GM12891 (cell line): ENCODE measurements at regions not wholly inside any gene's neighbourhood (a gene's known extent, or its start where the extent isn't known, plus 50 kb on each side); places are given as distances from the start of the nearest gene placed in this dataset.

Experiments used
- PAX5 ChIP-seq: IDR thresholded peaks from 2 replicates; pipeline ENCODE4 v1.6.1; 2011; ENCODE audit warnings: low read length, moderate library complexity, mild to moderate bottlenecking; ENCODE audit not compliant: insufficient read depth, severe bottlenecking
- POLR2A ChIP-seq: IDR thresholded peaks from 2 replicates; pipeline ENCODE4 v1.6.1; 2011; ENCODE audit warnings: low read depth, low read length, control low read depth
- POLR2AphosphoS5 ChIP-seq: IDR thresholded peaks from 2 replicates; pipeline ENCODE4 v1.6.1; 2011; ENCODE audit warnings: low read depth, low read length, control low read depth
- SPI1 ChIP-seq: IDR thresholded peaks from 2 replicates; pipeline ENCODE4 v1.6.1; 2011; ENCODE audit warnings: low read depth, low read length, control low read depth
- TAF1 ChIP-seq: IDR thresholded peaks from 2 replicates; pipeline ENCODE4 v1.6.1; 2011; ENCODE audit warnings: low read depth, low read length, control low read depth

DNA sequence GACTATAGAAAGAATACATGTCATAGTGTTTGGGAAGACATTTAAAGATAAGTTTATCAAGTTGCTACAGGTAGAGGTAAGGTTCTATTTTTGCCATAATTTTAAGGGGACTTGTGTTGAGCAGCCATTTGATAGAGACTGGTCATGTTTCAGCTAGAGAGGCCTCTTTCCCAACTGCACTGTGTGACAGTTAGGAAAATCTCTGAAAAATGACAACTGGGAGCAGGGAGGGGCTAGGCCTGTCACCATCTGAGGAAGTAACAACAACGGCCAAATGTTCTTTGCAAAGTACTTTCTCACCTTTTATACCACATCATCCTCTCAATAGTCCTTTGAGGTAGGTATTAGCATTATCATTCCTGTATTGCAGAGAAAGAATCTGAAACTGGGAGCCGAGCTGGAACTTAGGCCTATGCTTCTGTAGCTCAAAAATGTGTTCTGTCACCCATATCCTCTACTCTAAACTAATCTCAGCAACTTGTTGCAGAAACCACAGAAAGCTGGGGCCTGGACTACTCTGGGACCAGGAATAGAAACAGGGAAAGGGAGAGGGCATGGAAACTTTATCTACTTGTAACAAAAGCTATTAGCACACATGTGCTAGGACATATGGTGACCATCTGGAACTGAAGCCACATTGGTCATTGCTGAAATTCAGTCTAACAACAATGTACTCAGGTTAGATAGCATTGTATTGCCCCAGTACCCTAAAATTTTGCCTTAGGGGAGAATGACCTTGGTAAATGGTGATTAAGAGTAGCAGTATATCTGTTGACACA is 198.9 kb downstream of the MID1IP1 start:
- TF ChIP-seq POLR2AphosphoS5, result no peak
- TF ChIP-seq SPI1, result no peak
- TF ChIP-seq POLR2A, result no peak
- TF ChIP-seq TAF1, result no peak
- no peak for TF ChIP-seq PAX5
